D721Med (cell line): ENCODE measurements at regions not wholly inside any gene's neighbourhood (a gene's known extent, or its start where the extent isn't known, plus 50 kb on each side); places are given as distances from the start of the nearest gene placed in this dataset.

Experiments
- DNase-seq: peaks from one replicate; pipeline ENCODE4 v3.0.0; 2011; ENCODE audit warnings: low spot score; ENCODE audit not compliant: insufficient read length
- FAIRE-seq: peaks from 2 replicates; lab custom pipeline; 2011; peaks lifted over from hg19 to GRCh38; lab: Jason Lieb, UNC
- CTCF ChIP-seq: IDR thresholded peaks from 2 replicates; pipeline ENCODE4 v1.5.1; 2012; ENCODE audit warnings: mild to moderate bottlenecking, control low read depth; ENCODE audit not compliant: insufficient read depth; ENCODE audit errors: missing control alignments

GRCh38 chr1:55289614-55290013 lies 74.5 kb upstream of the USP24 start:
- TF ChIP-seq CTCF = no peak
- DNase-seq (no peak), FAIRE-seq (no peak)

GRCh38 chr1:55289042-55289441 lies 73.9 kb upstream of the USP24 start:
- FAIRE-seq (no peak), DNase-seq (no peak)
- TF ChIP-seq CTCF = no peak

GRCh38 chr1:55288245-55288644 lies 73.1 kb upstream of the USP24 start:
- no peak for DNase-seq
- FAIRE-seq = no peak
- TF ChIP-seq CTCF = no peak

- DNase-seq (peak; percentile 32), FAIRE-seq (no peak)
- TF ChIP-seq CTCF = no peak
Measured at GRCh38 chr1:55287723-55288122, 72.6 kb upstream of the USP24 start.

- FAIRE-seq = no peak
- no peak for DNase-seq
- TF ChIP-seq CTCF = no peak
Measured at GRCh38 chr1:55286856-55287602, 71.9 kb upstream of the USP24 start.

GRCh38 chr1:55285834-55286233 lies 70.7 kb upstream of the USP24 start:
- no peak for FAIRE-seq
- DNase-seq = no peak
- no peak for TF ChIP-seq CTCF

GRCh38 chr1:55284856-55285255 lies 69.7 kb upstream of the USP24 start:
- TF ChIP-seq CTCF = peak; percentile 65
- DNase-seq (no peak), FAIRE-seq (no peak)
